SKM-1 treated with dmso at 0.1 percent for 144 hours (cell line): ENCODE measurements at regions not wholly inside any gene's neighbourhood (a gene's known extent, or its start where the extent isn't known, plus 50 kb on each side); places are given as distances from the start of the nearest gene placed in this dataset.
"Not testable (repeated sequence)": the region's sequence is repeated elsewhere in the genome, so short reads cannot be mapped to it uniquely, and the experiment has no call there.

ENCODE experiments used
- DNase-seq: peaks from one replicate; lab custom pipeline; 2025; ENCODE audit not compliant: unreplicated experiment; lab: John Stamatoyannopoulos, UW

- no peak for DNase-seq
Observed at GRCh38 chr4:71081192-71081591, 87.7 kb downstream of the DCK start.

GRCh38 chr4:71093745-71094144 is 100.3 kb downstream of the DCK start:
- no peak for DNase-seq

- DNase-seq: no peak
Observed at GRCh38 chr4:71094201-71094600, 100.8 kb downstream of the DCK start.

- DNase-seq: no peak
Observed at GRCh38 chr4:71095141-71095540, 101.7 kb downstream of the DCK start.

GRCh38 chr4:71095545-71095944 is 102.1 kb downstream of the DCK start:
- no peak for DNase-seq

- DNase-seq: no peak
Observed at GRCh38 chr4:71107726-71108125, 114.3 kb downstream of the DCK start.

GRCh38 chr4:71110499-71110898 is 117.0 kb downstream of the DCK start:
- no peak for DNase-seq

- DNase-seq: not testable (repeated sequence)
Observed at GRCh38 chr4:71111133-71111532, 117.7 kb downstream of the DCK start.

- no peak for DNase-seq
Observed at GRCh38 chr4:71113294-71113693, 119.8 kb downstream of the DCK start.

GRCh38 chr4:71120831-71121524 is 127.5 kb downstream of the DCK start:
- DNase-seq: no peak

- no peak for DNase-seq
Observed at GRCh38 chr4:71123951-71124350, 130.5 kb downstream of the DCK start.

- DNase-seq: no peak
Observed at GRCh38 chr4:71125137-71125536, 131.7 kb downstream of the DCK start.

- DNase-seq: no peak
Observed at GRCh38 chr4:71126719-71127118, 133.3 kb downstream of the DCK start.

- DNase-seq: no peak
Observed at GRCh38 chr4:71130827-71131603, 137.6 kb downstream of the DCK start.

- no peak for DNase-seq
Observed at GRCh38 chr4:71132486-71132885, 139.0 kb downstream of the DCK start.

- DNase-seq: no peak
Observed at GRCh38 chr4:71133491-71133890, 140.0 kb downstream of the DCK start.

GRCh38 chr4:71136071-71136470 is 142.6 kb downstream of the DCK start:
- DNase-seq: no peak

GRCh38 chr4:71138007-71138615 is 144.7 kb downstream of the DCK start:
- no peak for DNase-seq

GRCh38 chr4:71140563-71140962 is 147.1 kb downstream of the DCK start:
- DNase-seq: no peak

- DNase-seq: no peak
Observed at GRCh38 chr4:71141125-71141524, 147.7 kb downstream of the DCK start.

- DNase-seq: no peak
Observed at GRCh38 chr4:71147261-71147660, 153.8 kb downstream of the DCK start.

- no peak for DNase-seq
Observed at GRCh38 chr4:71148545-71148944, 155.1 kb downstream of the DCK start.
